Fibroblast of villous mesenchyme (primary cell): ENCODE measurements at regions not wholly inside any gene's neighbourhood (a gene's known extent, or its start where the extent isn't known, plus 50 kb on each side); places are given as distances from the start of the nearest gene placed in this dataset.

ENCODE experiments used
- DNase-seq: peaks from one replicate; pipeline ENCODE4 v3.0.0-alpha.2; 2010; ENCODE audit warnings: low read depth
- H3K4me3 ChIP-seq: 2 replicates; pipeline ENCODE4 v1.5.1; 2011; ENCODE audit warnings: low read depth, mild to moderate bottlenecking, low read length
- TF ChIP-seq, protein P1 (sequence below): IDR thresholded peaks from 2 replicates; pipeline ENCODE4 v1.5.1; 2012; ENCODE audit warnings: low read depth, mild to moderate bottlenecking, low read length; ENCODE audit not compliant: insufficient read depth

DNA sequence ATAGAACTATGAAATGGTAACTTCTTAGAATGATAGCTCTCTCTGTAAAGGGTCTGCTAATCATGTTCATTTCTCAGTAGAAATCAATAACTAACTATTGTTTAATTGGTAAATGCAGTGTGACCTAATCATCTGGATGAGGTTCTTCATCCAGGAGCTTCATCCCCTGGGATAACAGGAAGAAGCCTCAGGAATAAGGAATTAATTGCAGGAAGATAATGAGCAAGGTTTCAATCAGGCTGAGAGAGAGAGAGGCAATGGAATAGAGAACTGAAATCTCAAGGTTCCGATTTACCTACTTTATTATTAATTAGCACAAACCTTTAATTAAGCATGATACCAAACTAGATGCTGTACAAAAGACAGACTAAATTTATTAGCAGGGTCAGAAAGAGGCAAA lies 499.7 kb downstream of the MAT2B start:
- no peak overlapping the region for H3K4me3 ChIP-seq
- TF ChIP-seq, protein P1, sequence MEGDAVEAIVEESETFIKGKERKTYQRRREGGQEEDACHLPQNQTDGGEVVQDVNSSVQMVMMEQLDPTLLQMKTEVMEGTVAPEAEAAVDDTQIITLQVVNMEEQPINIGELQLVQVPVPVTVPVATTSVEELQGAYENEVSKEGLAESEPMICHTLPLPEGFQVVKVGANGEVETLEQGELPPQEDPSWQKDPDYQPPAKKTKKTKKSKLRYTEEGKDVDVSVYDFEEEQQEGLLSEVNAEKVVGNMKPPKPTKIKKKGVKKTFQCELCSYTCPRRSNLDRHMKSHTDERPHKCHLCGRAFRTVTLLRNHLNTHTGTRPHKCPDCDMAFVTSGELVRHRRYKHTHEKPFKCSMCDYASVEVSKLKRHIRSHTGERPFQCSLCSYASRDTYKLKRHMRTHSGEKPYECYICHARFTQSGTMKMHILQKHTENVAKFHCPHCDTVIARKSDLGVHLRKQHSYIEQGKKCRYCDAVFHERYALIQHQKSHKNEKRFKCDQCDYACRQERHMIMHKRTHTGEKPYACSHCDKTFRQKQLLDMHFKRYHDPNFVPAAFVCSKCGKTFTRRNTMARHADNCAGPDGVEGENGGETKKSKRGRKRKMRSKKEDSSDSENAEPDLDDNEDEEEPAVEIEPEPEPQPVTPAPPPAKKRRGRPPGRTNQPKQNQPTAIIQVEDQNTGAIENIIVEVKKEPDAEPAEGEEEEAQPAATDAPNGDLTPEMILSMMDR: no peak
- no peak for DNase-seq

- no peak overlapping the region for H3K4me3 ChIP-seq
- no peak for DNase-seq
- TF ChIP-seq, protein P1: no peak
Measured at GRCh38 chr5:164007064-164007463, 501.6 kb downstream of the MAT2B start.

- no peak for DNase-seq
- TF ChIP-seq, protein P1: no peak
- no peak overlapping the region for H3K4me3 ChIP-seq
Measured at GRCh38 chr5:164009621-164010020, 504.2 kb downstream of the MAT2B start.

DNA sequence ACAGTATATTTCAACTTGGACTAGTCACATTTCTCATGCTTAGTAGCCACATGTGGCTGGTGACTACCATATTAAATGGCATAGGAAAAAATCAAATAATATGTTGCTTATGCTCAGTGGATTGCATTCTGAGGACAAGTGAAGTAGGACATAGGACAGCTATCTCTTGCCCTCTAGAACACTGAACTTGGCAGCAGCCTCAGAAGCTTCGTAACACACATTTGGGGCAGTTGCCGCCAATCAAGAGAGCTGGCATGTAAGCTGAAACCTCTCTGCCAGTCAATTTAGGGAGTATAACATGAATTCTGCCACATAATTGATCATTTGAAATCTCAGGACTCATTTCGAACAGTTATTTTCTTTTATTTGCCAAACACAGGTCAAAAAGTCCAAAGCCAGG lies 505.5 kb downstream of the MAT2B start:
- TF ChIP-seq, protein P1: no peak
- H3K4me3 ChIP-seq: no peak overlapping the region
- no peak for DNase-seq

- TF ChIP-seq, protein P1: no peak
- no peak overlapping the region for H3K4me3 ChIP-seq
- DNase-seq: no peak
Measured at GRCh38 chr5:164012371-164012770, 507.0 kb downstream of the MAT2B start.

GRCh38 chr5:164013077-164013670 lies 507.8 kb downstream of the MAT2B start:
- H3K4me3 ChIP-seq: no peak overlapping the region
- peak; percentile 76 for DNase-seq
- TF ChIP-seq, protein P1: peak; percentile 59

DNA sequence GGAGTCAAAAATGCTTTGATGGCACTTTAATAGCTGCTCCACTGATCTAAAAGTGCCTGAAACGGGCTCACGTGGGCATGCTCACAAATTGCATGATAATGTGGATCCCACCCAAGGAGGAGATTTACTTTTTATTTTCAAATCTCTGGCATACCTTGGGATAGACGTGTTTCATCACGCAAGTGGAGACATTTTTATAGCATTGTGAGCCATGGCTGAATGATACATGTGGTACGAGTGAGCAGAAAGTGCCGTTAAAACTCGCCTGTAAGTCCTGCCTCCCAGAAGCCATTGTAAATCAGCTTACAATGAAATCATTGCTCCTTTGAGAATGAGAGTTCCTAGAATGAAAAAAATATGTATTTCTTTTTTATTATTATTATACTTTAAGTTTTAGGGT lies 514.7 kb downstream of the MAT2B start:
- no peak overlapping the region for H3K4me3 ChIP-seq
- TF ChIP-seq, protein P1: no peak
- no peak for DNase-seq
